ENCODE measurements at regions not wholly inside any gene's neighbourhood (a gene's known extent, or its start where the extent isn't known, plus 50 kb on each side); places are given as distances from the start of the nearest gene placed in this dataset.

GRCh38 chr2:6053743-6054142 lies 361.6 kb downstream of the SOX11 start:
- H3K9ac ChIP-seq (ENCODE audit: extremely low read depth, insufficient read length, low read length) = no peak overlapping the region
- no peaks in the 10 kb centered on the region for H3K23me2 ChIP-seq (ENCODE audit: insufficient read length, low read depth, low read length, poor library complexity, severe bottlenecking)
- Mint-ChIP-seq H3K36me3 (ENCODE audit: insufficient read depth in 1 of 3, low read depth in 3 of 3) (no peaks in the 10 kb centered on the region; a peak in 1 of 7 replicates), H3K4me3 (peak overlapping the region in 1 of 2 experiments; percentile 47; a peak in 3 of 5 replicates), H3K27ac (peak overlapping the region; percentile 28 to 83 (median 68); a peak in 4 of 7 replicates), H3K9me3 (peaks cover 0 to 3% of the 10 kb centered on the region in 2 experiments; a peak in 3 of 5 replicates), H3K4me1 (peaks cover 32 to 35% of the 10 kb centered on the region in 2 experiments), H3K27me3 (ENCODE audit: low read depth) (peaks cover 16% of the 10 kb centered on the region)
- no peak for TF ChIP-seq CTCF (conservative IDR thresholded peaks at IDR 0.05)
- H3K9me3 ChIP-seq (ENCODE audit: control insufficient read depth, low read depth, low read length) = no peaks in the 10 kb centered on the region
- no peak overlapping the region for H2BK15ac ChIP-seq (ENCODE audit: low read depth, low read length)
- no peak overlapping the region for H4K91ac ChIP-seq (ENCODE audit: insufficient read length, low read depth, low read length)
- H2BK120ac ChIP-seq (ENCODE audit: low read depth, low read length, poor library complexity, severe bottlenecking) = no peak overlapping the region
- no peak overlapping the region for H3K56ac ChIP-seq (ENCODE audit: insufficient read length, low read depth, low read length)
- H4K8ac ChIP-seq (replicated peaks; ENCODE audit: insufficient read length, low read depth, low read length) = no peak overlapping the region
- no peaks in the 10 kb centered on the region for H3K79me1 ChIP-seq (ENCODE audit: insufficient read depth, low read depth, low read length, poor library complexity, severe bottlenecking)
- no peak overlapping the region for H2AFZ ChIP-seq (ENCODE audit: low read length)
- no peak overlapping the region for H3K18ac ChIP-seq (ENCODE audit: insufficient read length, low read depth, low read length)
- no peak overlapping the region for H3T11ph ChIP-seq (ENCODE audit: low read length)
- H3K14ac ChIP-seq (ENCODE audit: insufficient read depth, low read length) = no peak overlapping the region
- WGBS (ENCODE audit: extremely low coverage, insufficient read length, low lambda C conversion rate) = no CpG with 5 or more reads among the region's 5 CpGs
- H3K4me2 ChIP-seq (ENCODE audit: insufficient read depth, insufficient read length, low read length) = no peak overlapping the region
- DNase-seq = no peak
- H2BK5ac ChIP-seq (ENCODE audit: insufficient read length, low read length) = no peak overlapping the region
- H2AK5ac ChIP-seq (ENCODE audit: insufficient read length, low read length) = no peak overlapping the region
- no peak overlapping the region for H3K27ac ChIP-seq (ENCODE audit: insufficient read length, low read depth, low read length)
- no peaks in the 10 kb centered on the region for H3K79me2 ChIP-seq (ENCODE audit: insufficient read depth, low read length)
- H4K5ac ChIP-seq (ENCODE audit: insufficient read length, low read depth, low read length) = no peak overlapping the region
- no peak overlapping the region for H2BK12ac ChIP-seq (ENCODE audit: insufficient read length, low read depth, low read length)
- no peak overlapping the region for H3K23ac ChIP-seq (ENCODE audit: insufficient read length, low read depth, low read length)
- no peak overlapping the region for H2BK20ac ChIP-seq (ENCODE audit: low read depth, low read length, poor library complexity, severe bottlenecking)
- H3K4me1 ChIP-seq (ENCODE audit: insufficient read depth, low read length) = peaks cover 12% of the 10 kb centered on the region; the same call in 1 of the 2 replicates
- H3K27me3 ChIP-seq (ENCODE audit: insufficient read depth, low read length) = no peaks in the 10 kb centered on the region
- no peaks in the 10 kb centered on the region for H4K20me1 ChIP-seq (ENCODE audit: control insufficient read depth, insufficient read depth, insufficient read length)
- H3K4ac ChIP-seq (ENCODE audit: low read depth, low read length) = no peak overlapping the region

All from H9 (cell line).